Fibroblast of lung (primary cell): ENCODE measurements at regions not wholly inside any gene's neighbourhood (a gene's known extent, or its start where the extent isn't known, plus 50 kb on each side); places are given as distances from the start of the nearest gene placed in this dataset.

Experiments
- CTCF ChIP-seq, 2 donors: IDR thresholded peaks in 1 of 2; conservative IDR thresholded peaks in 1 of 2; 1 replicate in 1 of 2; 2 replicates in 1 of 2; pipeline ENCODE4 v1.5.1; 2011 to 2012; ENCODE audit warnings: low read length in 2 of 2, control low read depth in 1 of 2, inconsistent platforms in 1 of 2, low read depth in 1 of 2, mild to moderate bottlenecking in 1 of 2
- EZH2 ChIP-seq: IDR thresholded peaks from 2 replicates; pipeline ENCODE4 v1.5.1; 2012; ENCODE audit warnings: low read length, control low read depth, mild to moderate bottlenecking; ENCODE audit errors: missing control alignments

GRCh38 chr11:122024278-122024677 is 91.7 kb downstream of the BLID start:
- no peak for TF ChIP-seq CTCF (conservative IDR thresholded peaks at IDR 0.05 in 1 of 2, IDR thresholded peaks at IDR 0.05 in 1 of 2; ENCODE audit: low read depth in 1 of 2, low read length in 2 of 2)
- TF ChIP-seq EZH2, result no peak
